CD4-positive, alpha-beta memory T cell (primary cell): ENCODE measurements at regions not wholly inside any gene's neighbourhood (a gene's known extent, or its start where the extent isn't known, plus 50 kb on each side); places are given as distances from the start of the nearest gene placed in this dataset.

Source experiments
- CTCF ChIA-PET: fragments of 350-600 bp; sonication (Branson Sonifier 250); formaldehyde crosslinking; loops from one replicate; lab custom pipeline; 2021; ENCODE audit warnings: inconsistent platforms; ENCODE audit not compliant: partially characterized antibody; lab: Charles Lee
- POLR2A ChIA-PET: fragments of 350-600 bp; sonication (Branson Sonifier 250); formaldehyde crosslinking; loops from one replicate; lab custom pipeline; 2021; ENCODE audit not compliant: partially characterized antibody; lab: Charles Lee
- DNase-seq, 5 donors: peaks; one replicate each; pipeline versions ENCODE4 v3.0.0 to v3.0.0-alpha.2; 2020 to 2022; ENCODE audit warnings: mixed read lengths in 1 of 5
- H3K27ac ChIP-seq: one replicate; pipeline ENCODE4 v1.7.0; 2013; ENCODE audit warnings: low read depth, low read length
- H3K27me3 ChIP-seq: 2 replicates; pipeline ENCODE4 v1.7.0; 2013; ENCODE audit warnings: mild to moderate bottlenecking, low read length, moderate library complexity; ENCODE audit not compliant: insufficient read depth
- H3K36me3 ChIP-seq: 2 replicates; pipeline ENCODE4 v1.7.0; 2013; ENCODE audit warnings: mild to moderate bottlenecking, low read length, moderate library complexity; ENCODE audit not compliant: insufficient read depth
- H3K4me1 ChIP-seq: 2 replicates; pipeline ENCODE4 v1.7.0; 2013; ENCODE audit warnings: mild to moderate bottlenecking, low read length, moderate library complexity; ENCODE audit not compliant: insufficient read depth
- H3K4me3 ChIP-seq, 2 donors: one replicate each; pipeline ENCODE4 v1.7.0; 2013; ENCODE audit warnings: low read length in 2 of 2, mild to moderate bottlenecking in 1 of 2
- H3K9me3 ChIP-seq, 2 donors: one replicate each; pipeline ENCODE4 v1.7.0; 2013; ENCODE audit warnings: low read length in 2 of 2, control low read depth in 1 of 2; ENCODE audit not compliant: control insufficient read depth in 1 of 2
- H3K27ac Mint-ChIP-seq, 7 donors: one replicate each; pipeline ENCODE4 v1.8.0; 2020 to 2021; ENCODE audit warnings: mixed read lengths in 7 of 7, mild to moderate bottlenecking in 6 of 7, inconsistent platforms in 3 of 7, moderate library complexity in 3 of 7
- H3K27me3 Mint-ChIP-seq, 2 donors: one replicate each; pipeline ENCODE4 v1.8.0; 2020 to 2021; ENCODE audit warnings: mixed read lengths in 2 of 2
- H3K36me3 Mint-ChIP-seq, 2 donors: one replicate each; pipeline ENCODE4 v1.8.0; 2020 to 2021; ENCODE audit warnings: mixed read lengths in 2 of 2, inconsistent platforms in 1 of 2, mild to moderate bottlenecking in 1 of 2
- H3K4me1 Mint-ChIP-seq, 4 donors: one replicate each; pipeline ENCODE4 v1.8.0; 2020 to 2021; ENCODE audit warnings: mixed read lengths in 4 of 4, mild to moderate bottlenecking in 1 of 4
- H3K4me3 Mint-ChIP-seq, 8 donors: one replicate each; pipeline ENCODE4 v1.8.0; 2020 to 2021; ENCODE audit warnings: mixed read lengths in 8 of 8, mild to moderate bottlenecking in 7 of 8, moderate library complexity in 6 of 8, inconsistent platforms in 3 of 8
- H3K9me3 Mint-ChIP-seq, 8 donors: one replicate each; pipeline ENCODE4 v1.8.0; 2020 to 2021; ENCODE audit warnings: mixed read lengths in 8 of 8, mild to moderate bottlenecking in 5 of 8, inconsistent platforms in 3 of 8, moderate library complexity in 1 of 8
- intact Hi-C: fragments of 100-400 bp; cut with micrococcal nuclease; formaldehyde crosslinking; loops from one replicate; pipeline ENCODE4 v1.15.1; 2023

DNA sequence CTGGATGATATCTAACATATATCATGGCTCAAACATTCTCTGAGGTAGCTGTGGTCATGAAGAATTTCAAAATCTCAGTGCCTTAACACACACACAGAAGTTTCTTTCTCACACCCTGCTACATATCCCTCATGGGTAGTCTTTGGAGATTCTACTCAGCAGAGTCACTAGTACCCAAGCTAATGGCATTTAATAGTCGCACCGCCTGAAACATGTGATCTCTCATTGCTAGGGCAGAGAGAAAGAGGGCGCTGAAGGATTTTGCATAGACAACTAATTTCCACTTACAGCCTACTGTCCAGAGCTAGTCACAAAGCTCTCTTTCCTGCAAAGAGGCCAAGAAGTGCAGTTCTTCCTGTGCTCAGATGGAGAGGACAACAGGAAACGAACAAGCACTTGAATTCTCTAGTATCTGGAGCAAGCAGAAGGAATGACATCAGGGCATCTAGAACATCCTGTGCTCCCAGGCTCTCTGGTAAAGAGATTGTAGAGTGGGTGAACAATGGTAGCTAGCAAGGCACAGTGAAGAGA lies 183.4 kb upstream of the PTBP2 start:
- no peak overlapping the region for H3K27ac ChIP-seq
- POLR2A ChIA-PET, result no interaction called here
- no peaks in the 10 kb centered on the region for H3K36me3 ChIP-seq
- no peaks in the 10 kb centered on the region for H3K27me3 ChIP-seq
- CTCF ChIA-PET, result no interaction called here
- H3K27me3 Mint-ChIP-seq, result peaks cover 0 to under 1% of the 10 kb centered on the region in 2 donors
- peaks cover 0 to under 1% (median 0%) of the 10 kb centered on the region in 8 donors for H3K9me3 Mint-ChIP-seq
- H3K9me3 ChIP-seq, result no peaks in the 10 kb centered on the region
- no peak for DNase-seq
- no peaks in the 10 kb centered on the region for H3K36me3 Mint-ChIP-seq
- no peak overlapping the region for H3K4me3 Mint-ChIP-seq
- no peaks in the 10 kb centered on the region for H3K4me1 Mint-ChIP-seq
- intact Hi-C loops, result loop anchor here (10.0 kb wide), 1 partner anchor 1517 kb away; no protein-coding TSS in a partner anchor
- H3K4me3 ChIP-seq, result no peak overlapping the region
- H3K4me1 ChIP-seq, result no peaks in the 10 kb centered on the region
- H3K27ac Mint-ChIP-seq, result no peak overlapping the region

DNA sequence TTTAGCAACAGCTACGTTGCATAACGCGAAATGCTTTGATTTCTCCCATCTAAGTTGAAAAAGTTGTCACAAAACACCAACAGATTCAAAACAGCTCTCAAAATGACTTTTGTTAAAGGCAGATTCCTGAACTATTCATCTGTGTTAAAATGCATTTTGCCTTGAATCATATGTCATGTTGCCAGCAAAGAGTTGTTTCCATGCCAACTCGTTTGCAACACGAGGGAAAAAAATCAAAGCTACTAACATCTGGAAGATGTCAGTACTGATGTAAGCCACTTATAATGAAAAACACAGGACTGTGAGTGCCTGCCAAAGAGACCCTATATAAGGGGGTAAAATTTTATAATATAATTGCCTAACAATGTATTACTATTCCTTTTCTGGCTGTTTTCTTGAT lies 182.7 kb upstream of the PTBP2 start:
- Histone ChIP-seq H3K36me3 (no peaks in the 10 kb centered on the region), H3K4me1 (no peaks in the 10 kb centered on the region), H3K4me3 (no peak overlapping the region), H3K9me3 (no peaks in the 10 kb centered on the region), H3K27me3 (no peaks in the 10 kb centered on the region), H3K27ac (no peak overlapping the region)
- ChIA-PET POLR2A (no interaction called here), CTCF (no interaction called here)
- H3K27ac Mint-ChIP-seq, result no peak overlapping the region
- no peak for DNase-seq
- no peak overlapping the region for H3K4me3 Mint-ChIP-seq
- H3K4me1 Mint-ChIP-seq, result no peaks in the 10 kb centered on the region
- H3K36me3 Mint-ChIP-seq, result no peaks in the 10 kb centered on the region
- no peaks in the 10 kb centered on the region for H3K9me3 Mint-ChIP-seq
- no peaks in the 10 kb centered on the region for H3K27me3 Mint-ChIP-seq
- intact Hi-C loops, result loop anchor here (10.0 kb wide), 1 partner anchor 1516 kb away; no protein-coding TSS in a partner anchor

DNA sequence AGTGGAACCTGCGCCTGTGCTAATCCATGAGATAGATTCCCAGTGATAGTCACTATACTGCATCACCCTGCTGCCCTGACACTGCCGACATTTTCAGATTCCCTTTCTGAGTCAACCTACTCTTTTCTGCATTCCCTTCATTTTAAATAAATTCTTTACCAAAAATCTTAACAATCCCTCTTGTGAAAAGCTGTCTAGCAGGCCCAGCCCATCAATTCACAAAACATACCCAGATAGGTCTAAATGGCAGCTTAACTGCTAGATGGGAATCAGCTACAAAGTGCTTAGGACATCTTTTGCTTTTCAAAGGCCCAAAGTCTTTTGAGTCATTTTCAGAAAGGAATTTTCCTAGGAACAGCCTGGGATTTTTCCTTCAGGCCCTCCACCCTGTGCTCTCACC lies 180.1 kb upstream of the PTBP2 start:
- H3K36me3 ChIP-seq, result no peaks in the 10 kb centered on the region
- H3K27ac ChIP-seq, result no peak overlapping the region
- POLR2A ChIA-PET, result no interaction called here
- intact Hi-C loops, result no loop called here
- H3K9me3 Mint-ChIP-seq, result no peaks in the 10 kb centered on the region
- DNase-seq, result no peak
- no peaks in the 10 kb centered on the region for H3K9me3 ChIP-seq
- no peaks in the 10 kb centered on the region for H3K4me1 Mint-ChIP-seq
- no peaks in the 10 kb centered on the region for H3K4me1 ChIP-seq
- H3K27me3 Mint-ChIP-seq, result no peaks in the 10 kb centered on the region
- H3K27ac Mint-ChIP-seq, result no peak overlapping the region
- no peaks in the 10 kb centered on the region for H3K27me3 ChIP-seq
- H3K4me3 ChIP-seq, result no peak overlapping the region
- no peak overlapping the region for H3K4me3 Mint-ChIP-seq
- CTCF ChIA-PET, result no interaction called here
- no peaks in the 10 kb centered on the region for H3K36me3 Mint-ChIP-seq

DNA sequence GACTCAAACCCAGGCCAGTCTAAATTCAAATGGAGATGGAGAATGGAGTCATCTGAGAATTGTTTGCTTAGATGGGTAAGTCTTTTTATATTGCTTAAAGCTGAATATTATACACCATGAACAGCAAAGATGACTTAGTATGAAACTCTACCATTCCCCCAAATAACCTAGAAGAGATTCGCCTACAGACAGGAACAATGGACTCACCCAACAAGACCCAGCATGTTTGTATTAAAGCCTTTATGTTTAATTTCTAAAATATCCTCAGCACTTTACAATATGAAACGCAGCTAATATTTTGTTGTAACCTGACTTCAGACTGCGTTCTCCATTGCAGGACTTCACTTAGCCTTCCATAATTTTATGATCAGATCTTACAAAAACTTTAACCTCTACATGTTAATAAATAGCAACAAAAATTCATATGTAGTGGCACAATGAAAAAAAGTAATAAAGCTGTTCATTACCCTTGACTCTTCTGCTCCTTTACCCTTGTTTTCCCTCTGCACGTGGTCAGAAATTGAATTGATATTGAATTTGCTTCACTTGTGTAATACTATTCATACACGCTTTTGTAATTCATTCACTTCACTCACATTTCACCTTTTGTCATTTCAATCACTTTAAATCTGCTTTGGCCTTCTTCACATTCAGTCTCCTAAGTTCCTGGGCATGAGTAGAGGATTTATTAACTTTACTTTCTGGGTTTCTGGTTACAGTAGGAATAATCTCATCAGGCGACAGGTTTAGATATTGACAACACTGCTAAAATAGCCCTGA lies 177.3 kb upstream of the PTBP2 start:
- H3K27me3 Mint-ChIP-seq, result no peaks in the 10 kb centered on the region
- no peak for DNase-seq
- Histone ChIP-seq H3K27ac (no peak overlapping the region), H3K36me3 (no peaks in the 10 kb centered on the region), H3K9me3 (no peaks in the 10 kb centered on the region), H3K4me3 (no peak overlapping the region), H3K4me1 (no peaks in the 10 kb centered on the region), H3K27me3 (no peaks in the 10 kb centered on the region)
- ChIA-PET CTCF (interaction anchor here (1.5 kb wide), 1 partner anchor 13 kb away, joined by 4 read pairs; no protein-coding TSS in a partner anchor), POLR2A (no interaction called here)
- H3K4me3 Mint-ChIP-seq, result no peak overlapping the region
- H3K36me3 Mint-ChIP-seq, result no peaks in the 10 kb centered on the region
- intact Hi-C loops, result no loop called here
- no peaks in the 10 kb centered on the region for H3K4me1 Mint-ChIP-seq
- no peaks in the 10 kb centered on the region for H3K9me3 Mint-ChIP-seq
- no peak overlapping the region for H3K27ac Mint-ChIP-seq

DNA sequence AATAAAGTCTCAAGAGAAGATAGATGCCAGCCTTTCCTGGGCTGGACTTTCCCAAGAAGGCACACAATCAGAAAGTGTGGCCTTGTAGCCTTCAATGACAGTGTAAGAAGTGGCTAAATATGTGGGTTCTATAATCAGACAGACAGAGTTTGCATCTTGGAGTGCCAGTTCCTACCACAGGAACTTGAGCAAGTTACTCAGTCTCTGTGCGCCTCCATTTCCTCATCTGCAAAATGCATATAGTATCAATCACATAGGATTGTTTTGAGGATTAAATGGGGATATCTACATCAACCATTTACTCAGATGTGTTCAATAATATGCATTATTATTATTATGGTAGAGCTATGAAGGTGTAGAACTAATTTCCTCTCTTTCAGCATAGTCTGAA lies 176.8 kb upstream of the PTBP2 start:
- POLR2A ChIA-PET, result no interaction called here
- no peak for DNase-seq
- Histone ChIP-seq H3K27ac (no peak overlapping the region), H3K9me3 (no peaks in the 10 kb centered on the region), H3K4me1 (no peaks in the 10 kb centered on the region), H3K36me3 (no peaks in the 10 kb centered on the region), H3K4me3 (no peak overlapping the region), H3K27me3 (no peaks in the 10 kb centered on the region)
- Mint-ChIP-seq H3K4me3 (no peak overlapping the region), H3K9me3 (no peaks in the 10 kb centered on the region), H3K27ac (no peak overlapping the region), H3K36me3 (no peaks in the 10 kb centered on the region), H3K27me3 (no peaks in the 10 kb centered on the region), H3K4me1 (no peaks in the 10 kb centered on the region)
- intact Hi-C loops, result no loop called here
- CTCF ChIA-PET, result no interaction called here

DNA sequence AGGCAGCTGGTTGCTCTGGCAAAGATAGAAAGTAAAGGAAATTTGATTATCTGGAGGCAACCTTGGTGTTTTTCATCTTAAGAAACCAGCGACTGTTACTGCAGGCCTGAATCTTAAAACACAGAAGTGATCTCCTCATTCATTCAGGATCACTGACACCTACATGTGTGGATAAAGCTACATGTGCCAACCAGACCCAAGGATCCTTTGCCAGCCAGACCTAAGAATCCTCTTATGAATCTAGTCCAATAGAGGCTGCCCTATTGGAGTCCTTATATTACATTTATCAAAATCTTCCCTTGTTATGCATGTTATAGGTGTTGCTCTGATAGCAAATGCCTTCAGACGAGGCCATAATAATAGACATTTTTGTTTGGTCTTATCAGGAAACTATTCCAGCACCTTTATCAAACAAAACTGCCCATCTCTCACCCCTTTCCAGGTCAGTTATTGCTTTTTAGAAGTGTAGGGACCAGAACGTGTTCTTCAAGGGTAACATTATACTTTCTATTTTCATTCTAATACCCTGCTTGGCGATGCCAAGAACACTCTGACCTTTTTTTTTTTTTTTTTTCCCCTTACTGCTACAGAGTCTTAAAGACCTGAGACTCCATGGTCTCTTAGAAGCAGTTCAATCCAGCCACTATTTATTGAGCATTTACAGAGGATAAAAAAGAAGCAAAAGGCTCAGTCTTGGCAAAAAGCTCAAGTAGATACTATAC lies 175.5 kb upstream of the PTBP2 start:
- Histone ChIP-seq H3K4me1 (no peaks in the 10 kb centered on the region), H3K36me3 (no peaks in the 10 kb centered on the region), H3K27ac (no peak overlapping the region), H3K9me3 (no peaks in the 10 kb centered on the region), H3K27me3 (no peaks in the 10 kb centered on the region), H3K4me3 (no peak overlapping the region)
- POLR2A ChIA-PET, result no interaction called here
- Mint-ChIP-seq H3K4me3 (no peak overlapping the region), H3K27me3 (no peaks in the 10 kb centered on the region), H3K4me1 (no peaks in the 10 kb centered on the region), H3K27ac (no peak overlapping the region), H3K9me3 (no peaks in the 10 kb centered on the region), H3K36me3 (no peaks in the 10 kb centered on the region)
- CTCF ChIA-PET, result no interaction called here
- no peak for DNase-seq
- intact Hi-C loops, result no loop called here

DNA sequence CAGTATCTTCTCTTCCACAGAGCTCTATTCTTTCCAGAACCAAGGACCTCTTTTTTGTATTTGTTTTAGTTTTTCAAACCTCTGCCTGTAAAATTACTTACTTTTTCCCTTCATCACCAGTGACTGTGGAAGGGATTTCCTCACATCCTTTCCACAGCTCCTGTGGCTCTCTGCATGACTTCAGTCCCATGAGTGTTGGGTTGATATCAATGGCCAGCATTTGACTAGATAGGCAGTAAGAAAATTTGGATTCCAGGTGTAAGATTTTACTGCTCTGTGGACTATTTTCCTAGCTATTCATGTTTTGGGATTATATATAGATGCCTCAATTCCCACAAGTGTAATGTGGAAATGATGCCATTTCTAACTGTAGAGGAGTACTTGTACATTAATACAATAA lies 171.5 kb upstream of the PTBP2 start:
- POLR2A ChIA-PET, result no interaction called here

More for the DNA sequence above, 171.5 kb upstream of the PTBP2 start:
- CTCF ChIA-PET, result no interaction called here
- Histone ChIP-seq H3K27ac (no peak overlapping the region), H3K27me3 (no peaks in the 10 kb centered on the region), H3K9me3 (no peaks in the 10 kb centered on the region), H3K4me1 (no peaks in the 10 kb centered on the region), H3K36me3 (no peaks in the 10 kb centered on the region), H3K4me3 (no peak overlapping the region)
- Mint-ChIP-seq H3K4me3 (no peak overlapping the region), H3K27ac (no peak overlapping the region), H3K36me3 (no peaks in the 10 kb centered on the region), H3K27me3 (no peaks in the 10 kb centered on the region), H3K9me3 (no peaks in the 10 kb centered on the region), H3K4me1 (no peaks in the 10 kb centered on the region)
- no peak for DNase-seq
- intact Hi-C loops, result no loop called here
